SK-N-SH (cell line): ENCODE measurements at regions not wholly inside any gene's neighbourhood (a gene's known extent, or its start where the extent isn't known, plus 50 kb on each side); places are given as distances from the start of the nearest gene placed in this dataset.

Experiments used
- CTCF ChIA-PET: fragments of 300-600, 350-600 bp; formaldehyde crosslinking; extraction: SDS; loops from one replicate; lab custom pipeline; 2021; lab: Yijun Ruan, JAX
- POLR2A ChIA-PET: fragments of 350-600 bp; sonication (Branson Sonifier 250); formaldehyde crosslinking; extraction: SDS; loops from one replicate; lab custom pipeline; 2020; ENCODE audit warnings: antibody characterized with exemption, inconsistent platforms; lab: Yijun Ruan, JAX
- DNase-seq: peaks from one replicate; pipeline ENCODE4 v3.0.0; 2012
- H2AFZ ChIP-seq: fragments of 200-600 bp; sonication (generic); 2 replicates; pipeline ENCODE4 v1.8.1; 2016; ENCODE audit warnings: antibody characterized with exemption, mild to moderate bottlenecking, low read depth
- H3F3A ChIP-seq: fragments of 200-600 bp; sonication (generic); replicated peaks from 2 replicates; pipeline ENCODE3; 2016; ENCODE audit warnings: antibody characterized with exemption, mild to moderate bottlenecking; ENCODE audit not compliant: insufficient read depth
- H3K27ac ChIP-seq, 2 experiments: fragments of 200-500 bp in 1 of 2; fragments of 200-600 bp in 1 of 2; sonication (Bioruptor generic) in 1 of 2; sonication (generic), shearing (Covaris generic) in 1 of 2; 2 replicates each; pipeline versions ENCODE4 v1.5.1 to v1.6.1; 2014 to 2016; ENCODE audit warnings: low read depth in 2 of 2, inconsistent platforms in 1 of 2, low read length in 1 of 2, mild to moderate bottlenecking in 1 of 2, mixed read lengths in 1 of 2
- H3K27me3 ChIP-seq: fragments of 200-600 bp; sonication (generic), shearing (Covaris generic); 2 replicates; pipeline ENCODE4 v1.6.1; 2016; ENCODE audit warnings: mixed run types; ENCODE audit not compliant: insufficient read depth
- H3K36me3 ChIP-seq, 2 experiments: fragments of 200-500 bp in 1 of 2; fragments of 200-600 bp in 1 of 2; sonication (Bioruptor generic) in 1 of 2; sonication (generic) in 1 of 2; replicated peaks in 1 of 2; 2 replicates each; pipeline versions ENCODE3 to v1.5.1; 2014 to 2016; ENCODE audit warnings: low read length in 1 of 2, mild to moderate bottlenecking in 1 of 2; ENCODE audit not compliant: insufficient read depth in 2 of 2, control insufficient read depth in 1 of 2
- H3K4me1 ChIP-seq, 2 experiments: fragments of 200-500 bp in 1 of 2; fragments of 200-600 bp in 1 of 2; sonication (Bioruptor generic) in 1 of 2; sonication (generic), shearing (Covaris generic) in 1 of 2; 2 replicates each; pipeline versions ENCODE4 v1.5.1 to v1.6.1; 2014 to 2016; ENCODE audit warnings: low read depth in 1 of 2, low read length in 1 of 2, mixed run types in 1 of 2; ENCODE audit not compliant: insufficient read depth in 2 of 2, control insufficient read depth in 1 of 2
- H3K4me2 ChIP-seq: fragments of 200-600 bp; sonication (generic), shearing (Covaris generic); 2 replicates; pipeline ENCODE4 v1.6.1; 2017; ENCODE audit warnings: mixed run types
- H3K4me3 ChIP-seq, 2 experiments: fragments of 200-500 bp in 1 of 2; fragments of 200-600 bp in 1 of 2; sonication (Bioruptor generic) in 1 of 2; sonication (generic), shearing (Covaris generic) in 1 of 2; 2 replicates each; pipeline versions ENCODE4 v1.5.1 to v1.8.1; 2014 to 2016; ENCODE audit warnings: low read depth in 2 of 2, inconsistent platforms in 1 of 2, low read length in 1 of 2, mild to moderate bottlenecking in 1 of 2, mixed read lengths in 1 of 2, moderate library complexity in 1 of 2
- H3K79me2 ChIP-seq: fragments of 200-600 bp; sonication (generic); 2 replicates; pipeline ENCODE4 v1.8.1; 2017; ENCODE audit warnings: mild to moderate bottlenecking; ENCODE audit not compliant: insufficient read depth
- H3K9ac ChIP-seq: fragments of 200-600 bp; sonication (generic); 2 replicates; pipeline ENCODE4 v1.6.1; 2017; ENCODE audit warnings: mixed run types
- H3K9me2 ChIP-seq: fragments of 200-600 bp; sonication (generic); 2 replicates; pipeline ENCODE4 v1.6.1; 2017; ENCODE audit warnings: mixed run types
- H3K9me3 ChIP-seq: fragments of 200-600 bp; sonication (generic); 2 replicates; pipeline ENCODE4 v1.6.1; 2017; ENCODE audit warnings: mixed run types, mild to moderate bottlenecking, moderate library complexity
- H4K20me1 ChIP-seq: fragments of 200-600 bp; sonication (generic); 2 replicates; pipeline ENCODE4 v1.6.1; 2017; ENCODE audit warnings: mild to moderate bottlenecking, mixed run types; ENCODE audit not compliant: insufficient read depth
- FOSL2 ChIP-seq: IDR thresholded peaks from 2 replicates; pipeline ENCODE4 v1.4.0; 2012; ENCODE audit warnings: low read depth, mild to moderate bottlenecking, moderate library complexity, borderline replicate concordance
- FOXJ3 ChIP-seq: sonication (generic); formaldehyde crosslinking; IDR thresholded peaks from 2 replicates; pipeline ENCODE4 v1.5.1; 2020; ENCODE audit warnings: mild to moderate bottlenecking, missing genetic modification reagents
- GATA2 ChIP-seq: sonication (generic); formaldehyde crosslinking; IDR thresholded peaks from 2 replicates; pipeline ENCODE4 v1.5.0; 2020; ENCODE audit warnings: mild to moderate bottlenecking, missing genetic modification reagents
- PBX3 ChIP-seq: IDR thresholded peaks from 2 replicates; pipeline ENCODE4; 2012
- POLR2AphosphoS5 ChIP-seq: IDR thresholded peaks from 2 replicates; pipeline ENCODE4 v1.6.1; 2012; ENCODE audit warnings: low read depth, low read length
- RCOR1 ChIP-seq: fragments of 150-350 bp; IDR thresholded peaks from 2 replicates; pipeline ENCODE4 v1.6.1; 2017; ENCODE audit warnings: antibody characterized with exemption, low read length
- RXRA ChIP-seq: IDR thresholded peaks from 2 replicates; pipeline ENCODE4 v1.4.0; 2012; ENCODE audit warnings: low read depth, mild to moderate bottlenecking, borderline replicate concordance
- SIN3A ChIP-seq: IDR thresholded peaks from 2 replicates; pipeline ENCODE4 v1.6.1; 2012; ENCODE audit warnings: low read depth, mild to moderate bottlenecking, low read length, moderate library complexity, borderline replicate concordance
- USF1 ChIP-seq: IDR thresholded peaks from 2 replicates; pipeline ENCODE4 v1.4.0; 2012; ENCODE audit warnings: low read depth, borderline replicate concordance
- USF2 ChIP-seq: fragments of 150-350 bp; IDR thresholded peaks from 2 replicates; pipeline ENCODE4 v1.6.1; 2017; ENCODE audit warnings: antibody characterized with exemption, low read length, low read depth, borderline replicate concordance
- ZBTB33 ChIP-seq: IDR thresholded peaks from 2 replicates; pipeline ENCODE4 v1.4.0; 2012; ENCODE audit warnings: low read depth, borderline replicate concordance
- WGBS: methylation state at CpG from one replicate; pipeline ENCODE4 v1.1.6; 2017; ENCODE audit warnings: low lambda C conversion rate; 5-methylcytosine and 5-hydroxymethylcytosine counted together

GRCh38 chr10:21363092-21363730 is 162.3 kb downstream of the SKIDA1 start (continued):
- no peak for TF ChIP-seq USF1

GRCh38 chr10:21359202-21359601 is 166.3 kb downstream of the SKIDA1 start:
- Histone ChIP-seq H3K27me3 (no peaks in the 10 kb centered on the region), H3K9me2 (no peaks in the 10 kb centered on the region), H4K20me1 (no peaks in the 10 kb centered on the region), H3K27ac (no peak overlapping the region), H3K4me1 (peaks cover 11% of the 10 kb centered on the region in 2 experiments; a peak in 3 of 4 replicates), H2AFZ (no peak overlapping the region), H3K4me2 (no peak overlapping the region)
- DNase-seq, result no peak
- TF ChIP-seq USF1 (no peak), ZBTB33 (no peak), USF2 (no peak), RXRA (no peak), GATA2 (CRISPR knock-in tag) (no peak), POLR2AphosphoS5 (no peak), RCOR1 (no peak), FOSL2 (no peak), FOXJ3 (no peak), PBX3 (no peak), SIN3A (no peak)
- TF ChIP-seq, all 33 proteins: peak for 0
- H3K4me3 ChIP-seq, result no peak overlapping the region
- ChIA-PET POLR2A (no interaction called here), CTCF (no interaction called here)
- no peaks in the 10 kb centered on the region for H3K9me3 ChIP-seq
- H3K79me2 ChIP-seq, result no peaks in the 10 kb centered on the region
- no peaks in the 10 kb centered on the region for H3K36me3 ChIP-seq
- 92% methylated on average over 2 of the region's 2 CpGs for WGBS
- H3K9ac ChIP-seq, result no peak overlapping the region
- H3F3A ChIP-seq, result peaks cover 9% of the 10 kb centered on the region
